ENCODE measurements at regions not wholly inside any gene's neighbourhood (a gene's known extent, or its start where the extent isn't known, plus 50 kb on each side); places are given as distances from the start of the nearest gene placed in this dataset.

DNA sequence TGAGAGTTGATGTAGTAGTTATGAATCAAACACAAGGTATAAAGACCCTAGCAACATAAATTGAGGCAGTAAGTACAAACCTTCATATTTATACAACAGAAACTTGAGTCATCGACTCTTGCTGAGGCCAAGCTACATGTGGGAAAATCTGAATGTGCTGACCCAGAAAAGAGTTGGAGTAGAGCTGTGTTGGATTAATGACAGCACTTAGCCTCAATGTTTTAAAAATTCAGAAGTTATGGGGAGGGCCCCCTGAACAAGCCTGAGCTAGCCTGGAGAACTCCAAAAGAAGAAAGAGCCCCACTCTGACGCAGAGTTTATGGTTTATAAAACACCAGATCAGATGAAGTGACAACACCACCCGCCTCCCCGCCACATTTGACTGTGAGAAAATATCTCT is 100.0 kb downstream of the DUSP6 start:
- H3K4me3 ChIP-seq (ENCODE audit: low read depth, low read length): no peak overlapping the region
- ChIA-PET POLR2A (no interaction called here), CTCF (interaction anchor here (0.6 to 0.9 kb wide), 2 partner anchors 15 to 1597 kb away, joined by 3 read pairs; no protein-coding TSS in a partner anchor)
- DNase-seq (ENCODE audit: low read depth, low spot score): no peak
- TF ChIP-seq, protein P1, sequence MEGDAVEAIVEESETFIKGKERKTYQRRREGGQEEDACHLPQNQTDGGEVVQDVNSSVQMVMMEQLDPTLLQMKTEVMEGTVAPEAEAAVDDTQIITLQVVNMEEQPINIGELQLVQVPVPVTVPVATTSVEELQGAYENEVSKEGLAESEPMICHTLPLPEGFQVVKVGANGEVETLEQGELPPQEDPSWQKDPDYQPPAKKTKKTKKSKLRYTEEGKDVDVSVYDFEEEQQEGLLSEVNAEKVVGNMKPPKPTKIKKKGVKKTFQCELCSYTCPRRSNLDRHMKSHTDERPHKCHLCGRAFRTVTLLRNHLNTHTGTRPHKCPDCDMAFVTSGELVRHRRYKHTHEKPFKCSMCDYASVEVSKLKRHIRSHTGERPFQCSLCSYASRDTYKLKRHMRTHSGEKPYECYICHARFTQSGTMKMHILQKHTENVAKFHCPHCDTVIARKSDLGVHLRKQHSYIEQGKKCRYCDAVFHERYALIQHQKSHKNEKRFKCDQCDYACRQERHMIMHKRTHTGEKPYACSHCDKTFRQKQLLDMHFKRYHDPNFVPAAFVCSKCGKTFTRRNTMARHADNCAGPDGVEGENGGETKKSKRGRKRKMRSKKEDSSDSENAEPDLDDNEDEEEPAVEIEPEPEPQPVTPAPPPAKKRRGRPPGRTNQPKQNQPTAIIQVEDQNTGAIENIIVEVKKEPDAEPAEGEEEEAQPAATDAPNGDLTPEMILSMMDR (IDR thresholded peaks at IDR 0.05; ENCODE audit: insufficient read depth, low read length, missing control alignments): no peak

DNA sequence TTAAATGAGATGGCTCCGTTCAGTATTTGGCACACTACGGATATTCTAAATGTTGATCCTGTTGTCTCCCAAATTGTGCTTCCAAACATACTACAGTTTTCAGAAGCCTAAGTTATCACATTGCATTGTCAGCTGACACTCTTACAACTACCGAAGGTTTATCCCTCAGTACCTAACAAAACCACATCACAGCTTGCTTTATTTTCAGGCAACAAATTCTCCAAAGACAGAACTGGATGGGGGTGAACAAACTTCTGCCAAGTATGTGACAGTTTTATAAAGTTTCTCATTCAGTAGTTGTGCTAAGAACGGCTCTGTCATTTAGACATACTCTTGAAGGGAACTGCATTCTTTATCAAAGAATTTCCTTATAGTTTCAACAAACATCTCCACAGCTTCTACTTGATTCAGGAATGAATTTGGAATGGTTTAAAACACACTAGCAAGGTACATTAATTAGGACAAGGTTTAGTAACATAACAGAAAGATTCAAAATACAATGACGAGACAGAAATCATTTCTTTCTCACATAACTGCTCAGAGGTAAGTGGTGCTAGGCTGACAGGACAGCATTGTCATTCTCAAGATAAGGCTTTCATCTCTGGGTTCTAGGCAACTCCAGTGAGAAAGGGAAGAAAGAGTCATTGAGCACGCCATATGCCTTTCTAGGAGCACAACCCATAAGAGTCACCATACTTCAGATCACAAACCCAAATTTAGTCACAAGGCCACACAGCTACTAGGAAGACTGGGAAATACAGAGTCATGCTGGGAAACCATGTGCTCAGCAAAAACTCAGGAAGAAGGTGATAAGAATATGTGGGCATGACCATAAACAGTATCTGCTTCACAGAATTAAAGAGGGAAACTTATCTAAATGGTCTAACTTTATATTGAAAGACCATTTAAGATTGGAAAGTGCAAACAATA is 100.7 kb downstream of the DUSP6 start:
- DNase-seq (ENCODE audit: low read depth, low spot score): no peak
- ChIA-PET CTCF (interaction anchor here (0.9 kb wide), 1 partner anchor 14 kb away, joined by 3 read pairs; no protein-coding TSS in a partner anchor), POLR2A (no interaction called here)
- TF ChIP-seq, protein P1 (IDR thresholded peaks at IDR 0.05; ENCODE audit: insufficient read depth, low read length, missing control alignments): no peak
- H3K4me3 ChIP-seq (ENCODE audit: low read depth, low read length): no peak overlapping the region

DNA sequence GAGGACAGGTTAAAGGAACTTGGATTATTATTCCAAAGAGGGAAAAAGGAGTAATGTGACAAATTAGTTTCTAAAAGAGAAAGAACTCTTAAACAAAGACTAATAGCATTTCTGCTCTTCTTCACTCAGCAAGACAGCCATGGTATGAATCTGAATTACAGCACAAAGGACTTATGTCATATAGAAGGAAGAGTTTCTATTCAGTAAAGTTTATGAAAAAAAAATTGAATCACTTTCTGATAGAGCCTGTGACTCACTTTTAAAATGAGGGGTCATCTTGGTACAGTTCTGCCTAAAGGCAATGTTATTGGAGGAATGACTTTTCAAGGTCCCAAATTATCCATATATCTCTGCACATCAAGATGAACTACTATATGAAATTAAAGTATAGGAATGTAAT is 101.7 kb downstream of the DUSP6 start:
- TF ChIP-seq, protein P1 (IDR thresholded peaks at IDR 0.05; ENCODE audit: insufficient read depth, low read length, missing control alignments): no peak
- POLR2A ChIA-PET: no interaction called here
- CTCF ChIA-PET: no interaction called here

DNA sequence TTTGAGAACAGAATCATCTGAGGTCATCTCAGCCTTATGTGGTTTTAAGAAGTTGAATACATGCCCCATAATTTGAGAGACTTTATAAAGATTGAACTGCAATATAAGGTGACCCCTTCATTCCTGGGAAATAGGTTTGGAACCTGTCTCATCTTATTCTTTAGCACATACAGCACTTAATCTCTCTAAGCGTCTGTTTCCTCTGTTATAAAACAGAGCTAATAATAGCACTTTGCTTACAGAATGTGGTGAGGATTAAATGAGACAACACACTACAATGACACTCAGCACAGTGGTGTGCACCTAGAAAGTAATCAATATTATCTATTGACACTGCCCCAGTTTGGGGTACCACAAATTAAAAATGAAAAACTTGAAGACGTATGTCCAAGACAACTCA is 102.1 kb downstream of the DUSP6 start:
- ChIA-PET CTCF (no interaction called here), POLR2A (no interaction called here)
- no peak for DNase-seq (ENCODE audit: low read depth, low spot score)
- TF ChIP-seq, protein P1 (IDR thresholded peaks at IDR 0.05; ENCODE audit: insufficient read depth, low read length, missing control alignments): no peak
- no peak overlapping the region for H3K4me3 ChIP-seq (ENCODE audit: low read depth, low read length)

More for the DNA sequence above, 101.7 kb downstream of the DUSP6 start:
- no peak overlapping the region for H3K4me3 ChIP-seq (ENCODE audit: low read depth, low read length)
- DNase-seq (ENCODE audit: low read depth, low spot score): no peak

DNA sequence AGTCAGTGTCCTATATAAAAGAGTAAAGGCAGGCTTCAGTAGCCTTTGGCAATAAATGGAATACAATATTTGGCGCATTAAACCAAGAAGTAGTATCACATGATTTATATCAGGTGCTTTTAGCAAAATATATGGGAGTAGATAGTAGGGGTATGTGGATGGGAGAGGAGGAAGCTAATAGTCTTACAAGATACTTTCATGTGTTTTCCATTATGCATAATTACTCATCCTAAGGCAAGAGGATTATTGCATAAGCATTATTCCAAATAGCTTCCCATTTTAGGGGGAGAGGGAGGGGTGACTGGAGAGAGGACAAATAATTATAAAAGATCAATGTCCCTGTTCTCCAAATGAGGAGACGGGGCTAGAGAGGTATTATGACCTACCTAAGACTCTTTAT is 104.3 kb downstream of the DUSP6 start:
- ChIA-PET POLR2A (no interaction called here), CTCF (interaction anchor here (0.9 to 2.7 kb wide), 3 partner anchors 10 to 226 kb away, joined by 3 to 11 read pairs (median 3); no protein-coding TSS in a partner anchor)
- no peak overlapping the region for H3K4me3 ChIP-seq (ENCODE audit: low read depth, low read length)
- no peak for DNase-seq (ENCODE audit: low read depth, low spot score)
- TF ChIP-seq, protein P1 (IDR thresholded peaks at IDR 0.05; ENCODE audit: insufficient read depth, low read length, missing control alignments): no peak

DNA sequence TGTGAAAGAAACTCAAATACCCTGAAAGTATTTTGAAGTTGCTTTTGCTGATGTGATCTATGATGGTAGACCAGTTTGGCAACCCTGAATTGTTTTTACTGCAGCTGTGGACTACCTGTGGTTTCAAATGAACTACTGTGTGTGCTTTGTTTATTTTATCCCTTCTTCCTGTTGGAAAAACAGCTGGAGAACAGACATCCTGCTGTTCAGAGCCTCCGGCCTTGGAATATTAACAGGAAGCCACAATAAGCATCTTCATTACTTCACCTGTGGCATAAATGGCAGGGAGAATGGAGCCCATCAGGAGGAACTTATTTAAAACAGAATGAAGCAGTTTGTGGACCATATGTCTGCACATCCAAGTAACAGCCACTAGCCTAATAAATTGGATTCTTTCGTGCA is 104.8 kb downstream of the DUSP6 start:
- POLR2A ChIA-PET: no interaction called here
- CTCF ChIA-PET: interaction anchor here (1.0 to 2.7 kb wide), 5 partner anchors 8 to 223 kb away, joined by 3 to 11 read pairs (median 5); no protein-coding TSS in a partner anchor
- TF ChIP-seq, protein P1 (IDR thresholded peaks at IDR 0.05; ENCODE audit: insufficient read depth, low read length, missing control alignments): no peak
- DNase-seq (ENCODE audit: low read depth, low spot score): no peak
- no peak overlapping the region for H3K4me3 ChIP-seq (ENCODE audit: low read depth, low read length)
